Smooth muscle cell (in vitro differentiated cells): ENCODE measurements at regions not wholly inside any gene's neighbourhood (a gene's known extent, or its start where the extent isn't known, plus 50 kb on each side); places are given as distances from the start of the nearest gene placed in this dataset.

Source experiments
- DNase-seq: peaks from one replicate; lab custom pipeline; 2025; ENCODE audit not compliant: unreplicated experiment; lab: John Stamatoyannopoulos, UW
- H2AFZ ChIP-seq: fragments of 200-600 bp; sonication (generic); 2 replicates; pipeline ENCODE4 v1.6.0; 2016; ENCODE audit warnings: antibody characterized with exemption, low read depth, mild to moderate bottlenecking
- H3F3A ChIP-seq: fragments of 200-600 bp; sonication (generic); 2 replicates; pipeline ENCODE4 v1.6.0; 2017; ENCODE audit warnings: antibody characterized with exemption, low read depth
- H3K27ac ChIP-seq: fragments of 200-600 bp; sonication (generic); 2 replicates; pipeline ENCODE4 v1.5.1; 2016; ENCODE audit warnings: low read depth, mild to moderate bottlenecking
- H3K27me3 ChIP-seq: fragments of 200-600 bp; sonication (generic); 2 replicates; pipeline ENCODE4 v1.6.1; 2016; ENCODE audit warnings: low read depth, mild to moderate bottlenecking
- H3K36me3 ChIP-seq: fragments of 200-600 bp; sonication (generic); 2 replicates; pipeline ENCODE4 v1.5.1; 2016; ENCODE audit warnings: low read depth
- H3K4me1 ChIP-seq: fragments of 200-600 bp; sonication (generic); 2 replicates; pipeline ENCODE4 v1.5.1; 2016; ENCODE audit warnings: low read depth
- H3K4me2 ChIP-seq: fragments of 200-600 bp; sonication (generic); 2 replicates; pipeline ENCODE4 v1.6.0; 2016; ENCODE audit warnings: mild to moderate bottlenecking
- H3K4me3 ChIP-seq: fragments of 200-600 bp; sonication (generic); 2 replicates; pipeline ENCODE4 v1.5.1; 2016; ENCODE audit warnings: mild to moderate bottlenecking
- H3K79me2 ChIP-seq: fragments of 200-600 bp; sonication (generic); 2 replicates; pipeline ENCODE4 v1.6.0; 2016; ENCODE audit warnings: low read depth, mild to moderate bottlenecking
- H3K9ac ChIP-seq: fragments of 200-600 bp; sonication (generic); 2 replicates; pipeline ENCODE4 v1.6.0; 2016; ENCODE audit warnings: low read depth
- H3K9me3 ChIP-seq: fragments of 200-600 bp; sonication (generic); replicated peaks from 2 replicates; pipeline ENCODE4 v1.5.1; 2016; ENCODE audit warnings: low read depth
- H4K20me1 ChIP-seq: fragments of 200-600 bp; sonication (generic); 2 replicates; pipeline ENCODE4 v1.6.0; 2016; ENCODE audit warnings: low read depth
- CTCF ChIP-seq: fragments of 200-600 bp; sonication (generic); IDR thresholded peaks from 2 replicates; pipeline ENCODE4 v1.5.1; 2017; ENCODE audit warnings: borderline replicate concordance, mild to moderate bottlenecking, antibody characterized with exemption; ENCODE audit not compliant: insufficient read depth, poor library complexity, severe bottlenecking
- WGBS: methylation state at CpG from one replicate; pipeline ENCODE4 v1.1.7; 2016; ENCODE audit warnings: low lambda C conversion rate; 5-methylcytosine and 5-hydroxymethylcytosine counted together

- no peaks in the 10 kb centered on the region for H3K9me3 ChIP-seq
- H3K9ac ChIP-seq = no peak overlapping the region
- H3F3A ChIP-seq = no peaks in the 10 kb centered on the region
- no peak overlapping the region for H3K27ac ChIP-seq
- no peak overlapping the region for H3K4me2 ChIP-seq
- WGBS = 90% methylated on average over 5 of the region's 5 CpGs
- H3K4me3 ChIP-seq = no peak overlapping the region
- no peak for DNase-seq
- no peaks in the 10 kb centered on the region for H3K36me3 ChIP-seq
- H3K27me3 ChIP-seq = no peaks in the 10 kb centered on the region
- H2AFZ ChIP-seq = no peak overlapping the region
- H4K20me1 ChIP-seq = no peaks in the 10 kb centered on the region
- no peaks in the 10 kb centered on the region for H3K4me1 ChIP-seq
- no peaks in the 10 kb centered on the region for H3K79me2 ChIP-seq
- TF ChIP-seq CTCF = no peak
These were observed 201.8 kb upstream of the PRNP start for GRCh38 chr20:4484379-4484997.

GRCh38 chr20:4483961-4484360 is 202.3 kb upstream of the PRNP start:
- Histone ChIP-seq H3K27me3 (no peaks in the 10 kb centered on the region), H3K79me2 (no peaks in the 10 kb centered on the region), H3K27ac (no peak overlapping the region), H3K4me1 (no peaks in the 10 kb centered on the region), H2AFZ (no peak overlapping the region), H3K9ac (no peak overlapping the region), H3K4me3 (no peak overlapping the region), H3K36me3 (no peaks in the 10 kb centered on the region), H3K4me2 (no peak overlapping the region), H3K9me3 (no peaks in the 10 kb centered on the region), H4K20me1 (no peaks in the 10 kb centered on the region), H3F3A (no peaks in the 10 kb centered on the region)
- no peak for TF ChIP-seq CTCF
- DNase-seq = no peak

- H3K9me3 ChIP-seq = no peaks in the 10 kb centered on the region
- no peak overlapping the region for H2AFZ ChIP-seq
- no peak for TF ChIP-seq CTCF
- H3K4me1 ChIP-seq = no peaks in the 10 kb centered on the region
- H3K27ac ChIP-seq = no peak overlapping the region
- no peaks in the 10 kb centered on the region for H3F3A ChIP-seq
- H3K27me3 ChIP-seq = no peaks in the 10 kb centered on the region
- H4K20me1 ChIP-seq = no peaks in the 10 kb centered on the region
- H3K36me3 ChIP-seq = no peaks in the 10 kb centered on the region
- H3K9ac ChIP-seq = no peak overlapping the region
- H3K79me2 ChIP-seq = no peaks in the 10 kb centered on the region
- 94% methylated on average over 2 of the region's 2 CpGs for WGBS
- DNase-seq = no peak
- no peak overlapping the region for H3K4me3 ChIP-seq
- H3K4me2 ChIP-seq = no peak overlapping the region
These were observed 202.8 kb upstream of the PRNP start for GRCh38 chr20:4483486-4483885.

DNA sequence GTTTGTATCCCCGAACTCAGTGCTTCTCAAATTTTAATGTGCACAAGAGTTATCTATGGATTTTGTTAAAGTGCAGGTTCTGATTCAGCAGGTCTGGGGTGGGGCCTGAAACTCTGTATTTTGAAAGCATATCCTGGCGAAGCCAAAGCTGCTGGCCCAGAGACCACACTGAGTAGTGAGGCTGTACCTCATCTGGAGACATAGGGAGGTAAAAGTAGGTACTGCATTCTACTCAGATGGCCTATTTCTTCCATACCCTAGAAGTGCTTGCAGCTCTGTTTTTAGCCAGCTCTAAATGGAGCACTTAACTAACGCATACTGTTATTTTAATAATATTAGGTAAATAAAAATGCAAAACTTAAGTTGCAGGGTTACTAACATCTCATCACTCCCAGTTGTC is 206.2 kb upstream of the PRNP start:
- no peaks in the 10 kb centered on the region for H3K36me3 ChIP-seq
- H3K4me3 ChIP-seq = no peak overlapping the region
- H3K4me2 ChIP-seq = no peak overlapping the region
- H3F3A ChIP-seq = no peaks in the 10 kb centered on the region
- no peaks in the 10 kb centered on the region for H3K27me3 ChIP-seq
- no peaks in the 10 kb centered on the region for H3K4me1 ChIP-seq
- H3K27ac ChIP-seq = no peak overlapping the region
- no peak for DNase-seq
- no peaks in the 10 kb centered on the region for H3K79me2 ChIP-seq
- H4K20me1 ChIP-seq = no peaks in the 10 kb centered on the region
- H3K9me3 ChIP-seq = no peaks in the 10 kb centered on the region
- WGBS = 85% methylated on average over 3 of the region's 3 CpGs
- H3K9ac ChIP-seq = no peak overlapping the region
- TF ChIP-seq CTCF = no peak
- no peak overlapping the region for H2AFZ ChIP-seq
